ENCODE measurements at regions not wholly inside any gene's neighbourhood (a gene's known extent, or its start where the extent isn't known, plus 50 kb on each side); places are given as distances from the start of the nearest gene placed in this dataset.

DNA sequence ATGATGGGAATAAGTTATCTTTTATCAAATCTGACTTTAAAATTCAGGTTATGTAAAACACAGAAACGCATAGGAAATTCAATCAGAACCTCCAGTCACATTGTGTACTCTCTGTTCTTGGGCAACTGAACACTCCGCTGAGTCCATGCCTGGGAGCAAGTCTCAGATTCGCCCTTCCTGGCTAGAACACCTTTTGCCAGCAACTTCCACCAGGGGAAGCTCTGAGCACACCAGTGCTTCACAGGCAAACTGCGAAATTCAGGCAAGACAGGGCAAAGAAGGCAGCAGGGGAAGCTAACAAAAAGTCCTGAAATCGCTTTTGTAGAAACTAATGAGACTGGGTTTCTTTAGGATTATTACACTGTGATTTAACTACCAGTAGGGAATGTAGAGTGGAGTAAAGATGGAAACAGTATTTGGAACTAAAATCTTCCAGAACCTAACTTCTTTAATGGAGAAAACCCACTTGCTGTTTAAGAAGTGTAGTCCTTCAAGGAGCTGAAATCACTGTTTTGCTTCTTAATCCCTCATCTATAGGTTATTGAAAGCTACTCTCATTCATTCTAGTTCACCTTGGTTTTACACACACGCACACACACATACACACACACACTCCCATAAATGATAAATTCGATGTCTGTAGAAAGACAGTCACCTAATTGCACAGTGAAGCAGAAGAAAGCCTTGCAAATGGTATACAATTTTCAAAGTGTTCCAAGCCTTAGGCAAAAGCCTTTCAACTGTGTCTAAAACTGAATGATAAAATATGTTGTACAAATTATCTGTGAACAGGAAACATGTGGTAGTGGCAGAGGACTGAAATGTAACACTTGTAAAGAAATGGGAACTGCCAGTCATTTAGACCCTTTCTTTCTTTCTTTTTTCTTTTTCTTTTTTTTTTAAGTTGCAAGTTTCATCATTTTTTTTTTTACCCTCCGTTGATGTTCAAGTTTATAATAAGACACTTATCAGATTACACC lies 214.5 kb downstream of the TMEM182 start:
- no peak for TF ChIP-seq YY1 (IDR thresholded peaks at IDR 0.05; ENCODE audit: low read depth)
- TF ChIP-seq RAD21 (IDR thresholded peaks at IDR 0.05; ENCODE audit: low read depth): peak; percentile 77

DNA sequence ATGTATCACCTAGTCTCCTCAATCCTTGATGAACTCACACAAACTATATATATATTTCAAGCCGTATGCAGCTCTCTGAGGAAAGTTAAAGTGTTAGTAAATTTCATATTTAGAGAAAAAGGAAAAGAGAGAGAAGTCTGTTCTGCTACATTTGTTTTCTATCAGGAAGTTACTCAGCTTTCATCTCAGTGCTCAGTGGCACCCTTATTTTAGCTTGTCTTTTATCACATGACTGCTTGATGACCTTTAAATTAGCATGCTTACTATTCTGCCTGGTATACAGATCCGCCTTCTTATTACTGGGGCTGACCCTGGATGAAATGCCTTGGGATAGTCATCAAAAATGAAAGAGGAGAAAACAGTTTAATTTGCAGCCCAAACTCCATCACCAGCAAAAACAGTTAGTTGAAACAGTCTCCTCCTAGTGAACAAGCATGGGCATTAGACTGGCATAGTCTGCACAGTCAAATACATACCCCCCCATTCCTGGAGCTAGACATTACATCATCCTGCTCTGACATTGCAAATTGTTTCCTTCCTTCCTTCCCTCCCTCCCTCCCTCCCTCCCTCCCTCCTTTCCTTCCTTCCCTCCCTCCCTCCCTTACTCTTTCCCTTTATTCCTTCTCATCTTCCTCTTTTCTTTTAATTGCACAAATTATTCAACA lies 215.7 kb downstream of the TMEM182 start:
- no peak for TF ChIP-seq CEBPB (IDR thresholded peaks at IDR 0.05)
- no peak for TF ChIP-seq ZBTB7A (IDR thresholded peaks at IDR 0.05; ENCODE audit: low read depth)
- TF ChIP-seq TCF12 (IDR thresholded peaks at IDR 0.05; ENCODE audit: low read depth): no peak
- TF ChIP-seq RAD21 (IDR thresholded peaks at IDR 0.05; ENCODE audit: low read depth): no peak
- TF ChIP-seq EGR1 (IDR thresholded peaks at IDR 0.05): no peak
- no peak for TF ChIP-seq YY1 (IDR thresholded peaks at IDR 0.05; ENCODE audit: low read depth)
- TF ChIP-seq, protein P1, sequence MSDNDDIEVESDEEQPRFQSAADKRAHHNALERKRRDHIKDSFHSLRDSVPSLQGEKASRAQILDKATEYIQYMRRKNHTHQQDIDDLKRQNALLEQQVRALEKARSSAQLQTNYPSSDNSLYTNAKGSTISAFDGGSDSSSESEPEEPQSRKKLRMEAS (IDR thresholded peaks at IDR 0.05): no peak
- no peak for TF ChIP-seq FOXM1 (IDR thresholded peaks at IDR 0.05; ENCODE audit: borderline replicate concordance, low read depth)
- TF ChIP-seq CREB1 (IDR thresholded peaks at IDR 0.05; ENCODE audit: low read depth): no peak
- TF ChIP-seq, protein P2, sequence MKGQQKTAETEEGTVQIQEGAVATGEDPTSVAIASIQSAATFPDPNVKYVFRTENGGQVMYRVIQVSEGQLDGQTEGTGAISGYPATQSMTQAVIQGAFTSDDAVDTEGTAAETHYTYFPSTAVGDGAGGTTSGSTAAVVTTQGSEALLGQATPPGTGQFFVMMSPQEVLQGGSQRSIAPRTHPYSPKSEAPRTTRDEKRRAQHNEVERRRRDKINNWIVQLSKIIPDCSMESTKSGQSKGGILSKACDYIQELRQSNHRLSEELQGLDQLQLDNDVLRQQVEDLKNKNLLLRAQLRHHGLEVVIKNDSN (IDR thresholded peaks at IDR 0.05): no peak
- TF ChIP-seq NFIC (IDR thresholded peaks at IDR 0.05): no peak
- TF ChIP-seq EP300 (IDR thresholded peaks at IDR 0.05; ENCODE audit: borderline replicate concordance): no peak
- no peak for TF ChIP-seq TAF1 (IDR thresholded peaks at IDR 0.05; ENCODE audit: low read depth)
- TF ChIP-seq, protein P3, sequence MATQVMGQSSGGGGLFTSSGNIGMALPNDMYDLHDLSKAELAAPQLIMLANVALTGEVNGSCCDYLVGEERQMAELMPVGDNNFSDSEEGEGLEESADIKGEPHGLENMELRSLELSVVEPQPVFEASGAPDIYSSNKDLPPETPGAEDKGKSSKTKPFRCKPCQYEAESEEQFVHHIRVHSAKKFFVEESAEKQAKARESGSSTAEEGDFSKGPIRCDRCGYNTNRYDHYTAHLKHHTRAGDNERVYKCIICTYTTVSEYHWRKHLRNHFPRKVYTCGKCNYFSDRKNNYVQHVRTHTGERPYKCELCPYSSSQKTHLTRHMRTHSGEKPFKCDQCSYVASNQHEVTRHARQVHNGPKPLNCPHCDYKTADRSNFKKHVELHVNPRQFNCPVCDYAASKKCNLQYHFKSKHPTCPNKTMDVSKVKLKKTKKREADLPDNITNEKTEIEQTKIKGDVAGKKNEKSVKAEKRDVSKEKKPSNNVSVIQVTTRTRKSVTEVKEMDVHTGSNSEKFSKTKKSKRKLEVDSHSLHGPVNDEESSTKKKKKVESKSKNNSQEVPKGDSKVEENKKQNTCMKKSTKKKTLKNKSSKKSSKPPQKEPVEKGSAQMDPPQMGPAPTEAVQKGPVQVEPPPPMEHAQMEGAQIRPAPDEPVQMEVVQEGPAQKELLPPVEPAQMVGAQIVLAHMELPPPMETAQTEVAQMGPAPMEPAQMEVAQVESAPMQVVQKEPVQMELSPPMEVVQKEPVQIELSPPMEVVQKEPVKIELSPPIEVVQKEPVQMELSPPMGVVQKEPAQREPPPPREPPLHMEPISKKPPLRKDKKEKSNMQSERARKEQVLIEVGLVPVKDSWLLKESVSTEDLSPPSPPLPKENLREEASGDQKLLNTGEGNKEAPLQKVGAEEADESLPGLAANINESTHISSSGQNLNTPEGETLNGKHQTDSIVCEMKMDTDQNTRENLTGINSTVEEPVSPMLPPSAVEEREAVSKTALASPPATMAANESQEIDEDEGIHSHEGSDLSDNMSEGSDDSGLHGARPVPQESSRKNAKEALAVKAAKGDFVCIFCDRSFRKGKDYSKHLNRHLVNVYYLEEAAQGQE (IDR thresholded peaks at IDR 0.05; ENCODE audit: low read depth): no peak
- no peak for TF ChIP-seq TEAD4 (IDR thresholded peaks at IDR 0.05)

DNA sequence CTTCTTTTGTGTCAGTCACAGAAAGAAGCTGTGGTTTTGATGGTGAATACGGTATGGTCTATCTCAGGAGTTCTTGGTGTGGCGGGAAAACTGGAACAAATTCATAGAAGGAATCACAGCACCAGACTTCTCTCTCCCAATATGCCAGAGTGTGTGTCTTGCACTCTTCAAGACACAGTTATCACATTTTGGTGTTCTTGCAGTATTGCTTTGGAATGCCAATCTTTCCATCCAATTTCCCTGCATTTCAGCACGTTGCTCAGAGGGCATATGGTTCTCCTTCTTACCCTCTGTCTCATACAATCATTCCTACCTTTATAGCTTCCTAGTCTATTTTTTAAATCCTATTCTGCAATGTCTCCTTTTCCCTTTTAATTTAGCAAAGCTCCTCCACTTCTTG lies 216.3 kb downstream of the TMEM182 start:
- TF ChIP-seq RAD21 (IDR thresholded peaks at IDR 0.05; ENCODE audit: low read depth) (no peak), NFIC (IDR thresholded peaks at IDR 0.05) (no peak)
- TF ChIP-seq, protein P2 (IDR thresholded peaks at IDR 0.05): no peak

DNA sequence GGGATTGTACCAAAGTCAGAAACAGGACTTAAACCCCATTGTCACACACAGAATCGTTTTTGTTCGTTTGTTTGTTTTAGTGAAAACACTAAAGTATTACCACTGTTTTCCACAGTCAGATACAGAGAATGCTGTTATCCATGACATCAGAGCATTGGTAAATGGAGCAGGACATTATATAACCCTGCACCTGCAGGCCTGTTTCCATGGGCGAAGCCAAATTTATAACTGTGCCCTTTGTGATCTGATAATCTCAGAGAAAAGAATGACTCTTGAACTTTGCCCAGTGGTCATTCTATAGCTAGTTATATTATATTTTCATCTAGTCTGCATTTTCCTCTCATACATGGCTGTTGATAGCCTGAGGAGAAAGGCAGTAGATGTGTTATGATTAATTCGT lies 217.6 kb downstream of the TMEM182 start:
- TF ChIP-seq CREB1 (IDR thresholded peaks at IDR 0.05; ENCODE audit: low read depth) (no peak), EP300 (IDR thresholded peaks at IDR 0.05; ENCODE audit: borderline replicate concordance) (no peak), TAF1 (IDR thresholded peaks at IDR 0.05; ENCODE audit: low read depth) (no peak), RAD21 (IDR thresholded peaks at IDR 0.05; ENCODE audit: low read depth) (no peak), TCF12 (IDR thresholded peaks at IDR 0.05; ENCODE audit: low read depth) (no peak), CEBPB (IDR thresholded peaks at IDR 0.05) (no peak), NFIC (IDR thresholded peaks at IDR 0.05) (no peak), EGR1 (IDR thresholded peaks at IDR 0.05) (no peak), TEAD4 (IDR thresholded peaks at IDR 0.05) (no peak), FOXM1 (IDR thresholded peaks at IDR 0.05; ENCODE audit: borderline replicate concordance, low read depth) (no peak), ZBTB7A (IDR thresholded peaks at IDR 0.05; ENCODE audit: low read depth) (no peak), YY1 (IDR thresholded peaks at IDR 0.05; ENCODE audit: low read depth) (no peak)
- TF ChIP-seq, protein P1 (IDR thresholded peaks at IDR 0.05): no peak
- TF ChIP-seq, protein P2 (IDR thresholded peaks at IDR 0.05): no peak
- TF ChIP-seq, protein P3 (IDR thresholded peaks at IDR 0.05; ENCODE audit: low read depth): no peak

DNA sequence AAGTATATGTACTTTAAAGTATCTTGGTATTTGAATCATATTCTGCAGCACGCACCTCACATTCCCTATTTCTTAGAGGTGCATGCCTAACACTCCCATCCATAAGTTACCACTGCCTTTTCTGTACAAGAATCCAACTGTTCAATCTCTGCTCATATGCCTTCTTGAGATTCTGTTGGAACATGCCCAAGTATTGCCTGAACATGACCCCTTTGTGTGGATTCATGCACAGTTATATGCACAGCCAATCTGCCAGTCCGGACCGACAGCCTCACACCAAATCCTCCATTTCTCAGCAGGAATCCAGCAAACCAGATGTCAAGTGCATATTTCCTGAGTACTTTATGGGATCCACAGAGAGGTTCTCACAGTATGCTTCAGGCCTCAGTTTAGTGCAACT lies 222.0 kb downstream of the TMEM182 start:
- TF ChIP-seq RAD21 (IDR thresholded peaks at IDR 0.05; ENCODE audit: low read depth): no peak
- TF ChIP-seq, protein P3 (IDR thresholded peaks at IDR 0.05; ENCODE audit: low read depth): no peak
- TF ChIP-seq YY1 (IDR thresholded peaks at IDR 0.05; ENCODE audit: low read depth): no peak
- no peak for TF ChIP-seq EGR1 (IDR thresholded peaks at IDR 0.05)
- no peak for TF ChIP-seq TEAD4 (IDR thresholded peaks at IDR 0.05)
- no peak for TF ChIP-seq FOXM1 (IDR thresholded peaks at IDR 0.05; ENCODE audit: borderline replicate concordance, low read depth)
- no peak for TF ChIP-seq CREB1 (IDR thresholded peaks at IDR 0.05; ENCODE audit: low read depth)
- no peak for TF ChIP-seq TAF1 (IDR thresholded peaks at IDR 0.05; ENCODE audit: low read depth)
- TF ChIP-seq NFIC (IDR thresholded peaks at IDR 0.05): no peak
- TF ChIP-seq CEBPB (IDR thresholded peaks at IDR 0.05): no peak
- TF ChIP-seq, protein P1 (IDR thresholded peaks at IDR 0.05): no peak
- no peak for TF ChIP-seq ZBTB7A (IDR thresholded peaks at IDR 0.05; ENCODE audit: low read depth)
- TF ChIP-seq EP300 (IDR thresholded peaks at IDR 0.05; ENCODE audit: borderline replicate concordance): no peak
- no peak for TF ChIP-seq TCF12 (IDR thresholded peaks at IDR 0.05; ENCODE audit: low read depth)
- TF ChIP-seq, protein P2 (IDR thresholded peaks at IDR 0.05): no peak
